PFSK-1 (cell line): ENCODE measurements at regions not wholly inside any gene's neighbourhood (a gene's known extent, or its start where the extent isn't known, plus 50 kb on each side); places are given as distances from the start of the nearest gene placed in this dataset.

Experiments
- FOXP2 ChIP-seq: optimal IDR thresholded peaks from 2 replicates; pipeline ENCODE3; 2011; ENCODE audit warnings: borderline replicate concordance, control low read depth, inconsistent platforms; ENCODE audit not compliant: insufficient read depth; ENCODE audit errors: extremely low read length, extremely low read depth
- POLR2AphosphoS5 ChIP-seq: IDR thresholded peaks from 2 replicates; pipeline ENCODE4 v1.6.1; 2012; ENCODE audit warnings: low read depth, mild to moderate bottlenecking, control low read depth, low read length, moderate library complexity
- REST ChIP-seq, 2 experiments: IDR thresholded peaks; 2 replicates each; pipeline versions ENCODE4 v1.6.1 to v1.8.0; 2011 to 2012; ENCODE audit warnings: low read depth in 2 of 2, low read length in 2 of 2, control low read depth in 1 of 2, inconsistent platforms in 1 of 2, mild to moderate bottlenecking in 1 of 2, moderate library complexity in 1 of 2; ENCODE audit not compliant: insufficient read depth in 1 of 2
- SIN3A ChIP-seq: IDR thresholded peaks from 2 replicates; pipeline ENCODE4 v1.6.1; 2012; ENCODE audit warnings: mild to moderate bottlenecking, low read length, moderate library complexity, borderline replicate concordance; ENCODE audit not compliant: insufficient read depth
- TAF1 ChIP-seq: IDR thresholded peaks from 2 replicates; pipeline ENCODE4 v1.6.1; 2012; ENCODE audit warnings: low read length, control low read depth, borderline replicate concordance; ENCODE audit not compliant: insufficient read depth

DNA sequence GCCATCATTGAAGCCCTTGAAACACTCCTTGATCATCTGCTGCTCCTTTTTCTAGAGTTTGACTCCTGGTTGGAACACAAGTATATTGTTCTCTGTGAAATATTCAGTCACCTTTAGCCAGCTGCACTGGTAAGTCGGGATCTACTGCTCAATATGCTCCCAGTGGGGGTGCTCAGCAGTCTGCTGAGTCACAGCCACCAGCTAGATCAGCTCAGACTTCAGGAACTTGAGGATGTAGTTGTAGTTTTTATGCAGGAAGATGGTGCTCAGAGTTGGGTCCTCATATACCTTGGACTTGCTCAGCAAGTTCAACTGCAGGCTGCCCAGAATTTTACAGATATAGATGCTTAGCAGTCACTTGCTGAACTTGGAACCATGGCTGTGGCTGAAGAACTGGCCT lies 202.5 kb upstream of the RPL34 start:
- TF ChIP-seq TAF1, result no peak
- TF ChIP-seq POLR2AphosphoS5, result no peak
- TF ChIP-seq SIN3A, result no peak
- no peak for TF ChIP-seq FOXP2
- no peak for TF ChIP-seq REST (IDR thresholded peaks at IDR 0.05; ENCODE audit: insufficient read depth in 1 of 2, low read depth in 2 of 2, low read length in 2 of 2)

GRCh38 chr4:108416831-108417230 lies 203.5 kb upstream of the RPL34 start:
- TF ChIP-seq FOXP2 (no peak), POLR2AphosphoS5 (no peak), REST (IDR thresholded peaks at IDR 0.05; ENCODE audit: insufficient read depth in 1 of 2, low read depth in 2 of 2, low read length in 2 of 2) (no peak), SIN3A (no peak)

- TF ChIP-seq SIN3A (no peak), POLR2AphosphoS5 (no peak), REST (IDR thresholded peaks at IDR 0.05; ENCODE audit: insufficient read depth in 1 of 2, low read depth in 2 of 2, low read length in 2 of 2) (no peak), FOXP2 (no peak), TAF1 (no peak)
These were observed 205.0 kb upstream of the RPL34 start for GRCh38 chr4:108415389-108415788.

DNA sequence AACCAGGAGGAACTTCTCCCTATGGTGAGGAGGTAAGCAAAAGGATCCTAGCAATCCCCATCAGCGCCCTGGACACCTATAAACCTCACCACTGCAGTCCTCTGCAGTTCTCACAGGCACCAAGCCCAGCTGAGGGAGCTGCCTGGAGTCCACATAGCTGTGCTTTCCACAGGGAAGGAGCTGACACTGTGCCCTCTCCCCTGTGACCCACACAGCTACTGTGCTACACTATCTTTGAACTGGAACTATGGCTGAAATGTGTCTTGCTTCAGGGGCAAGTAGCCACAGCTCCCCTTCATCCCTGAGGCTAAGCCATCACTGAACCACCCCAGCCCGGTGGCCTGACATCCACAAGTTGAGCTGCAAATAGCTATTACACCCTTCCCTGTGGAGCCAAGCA lies 208.5 kb upstream of the RPL34 start:
- TF ChIP-seq FOXP2 (no peak), SIN3A (no peak), POLR2AphosphoS5 (no peak), TAF1 (no peak), REST (IDR thresholded peaks at IDR 0.05; ENCODE audit: insufficient read depth in 1 of 2, low read depth in 2 of 2, low read length in 2 of 2) (no peak)

GRCh38 chr4:108405586-108405985 lies 214.8 kb upstream of the RPL34 start:
- TF ChIP-seq TAF1 (no peak), POLR2AphosphoS5 (no peak), SIN3A (no peak), FOXP2 (no peak), REST (IDR thresholded peaks at IDR 0.05; ENCODE audit: insufficient read depth in 1 of 2, low read depth in 2 of 2, low read length in 2 of 2) (no peak)
